MM.1S (cell line): ENCODE measurements at regions not wholly inside any gene's neighbourhood (a gene's known extent, or its start where the extent isn't known, plus 50 kb on each side); places are given as distances from the start of the nearest gene placed in this dataset.

ENCODE experiments used
- EZH2 ChIP-seq: fragments of 300-600 bp; sonication (generic); optimal IDR thresholded peaks from 2 replicates; pipeline ENCODE3; 2017; ENCODE audit warnings: low read depth, mild to moderate bottlenecking, antibody characterized with exemption, low read length, mixed read lengths
- EZH2phosphoT487 ChIP-seq: fragments of 300-600 bp; sonication (generic); IDR thresholded peaks from 2 replicates; pipeline ENCODE4 v1.6.1; 2018; ENCODE audit warnings: antibody characterized with exemption, low read length

- TF ChIP-seq EZH2 (no peak), EZH2phosphoT487 (no peak)
Observed at GRCh38 chr14:29140016-29140415, 373.4 kb downstream of the FOXG1 start.
